IMR-90 (cell line): ENCODE measurements at regions not wholly inside any gene's neighbourhood (a gene's known extent, or its start where the extent isn't known, plus 50 kb on each side); places are given as distances from the start of the nearest gene placed in this dataset.

Source experiments
- ATAC-seq: fragments of 200-7000 bp; cut with Tn5 transposase; 2 replicates; pipeline ENCODE4 v1.9.1; 2020; ENCODE audit warnings: low read depth, mild to moderate bottlenecking, moderate library complexity
- BruUV-seq: library from RNA; stranded (reverse); fragments of 400-500 nt; replicated peaks from 2 replicates; lab custom pipeline; 2021; lab: Mats Ljungman, UMichigan
- CTCF ChIA-PET: fragments of 300-600 bp; formaldehyde crosslinking; extraction: SDS; loops from one replicate; lab custom pipeline; 2021; ENCODE audit warnings: antibody characterized with exemption; lab: Yijun Ruan, JAX
- POLR2A ChIA-PET: fragments of 300-600 bp; sonication (Branson Sonifier 250); formaldehyde crosslinking; loops from one replicate; lab custom pipeline; 2022; ENCODE audit warnings: antibody characterized with exemption; ENCODE audit not compliant: unreplicated experiment; lab: Charles Lee
- DNase-seq: peaks from one replicate; pipeline ENCODE4 v3.0.0; 2013
- H2AFZ ChIP-seq: replicated peaks from 2 replicates; pipeline ENCODE3; 2013; ENCODE audit warnings: low read length, mild to moderate bottlenecking; ENCODE audit not compliant: poor library complexity
- H2AK5ac ChIP-seq: 2 replicates; pipeline ENCODE4 v1.6.1; 2013; ENCODE audit warnings: low read depth, low read length, inconsistent platforms
- H2AK9ac ChIP-seq: replicated peaks from 2 replicates; pipeline ENCODE3; 2013; ENCODE audit warnings: mild to moderate bottlenecking, low read depth, low read length, moderate library complexity; ENCODE audit not compliant: poor library complexity
- H2BK120ac ChIP-seq: 2 replicates; pipeline ENCODE4 v1.6.1; 2013; ENCODE audit warnings: low read depth, low read length, inconsistent platforms
- H2BK15ac ChIP-seq: 3 replicates; pipeline ENCODE4 v1.6.1; 2013; ENCODE audit warnings: low read depth, low read length, inconsistent platforms
- H2BK20ac ChIP-seq: 2 replicates; pipeline ENCODE4 v1.6.1; 2013; ENCODE audit warnings: low read depth, mild to moderate bottlenecking, inconsistent platforms, low read length, moderate library complexity
- H2BK5ac ChIP-seq: 2 replicates; pipeline ENCODE4 v1.6.1; 2013; ENCODE audit warnings: mild to moderate bottlenecking, low read depth, low read length, inconsistent platforms; ENCODE audit not compliant: poor library complexity, severe bottlenecking
- H3K14ac ChIP-seq: replicated peaks from 2 replicates; pipeline ENCODE4 v1.6.1; 2013; ENCODE audit warnings: low read depth, low read length, inconsistent platforms
- H3K18ac ChIP-seq: 2 replicates; pipeline ENCODE4 v1.6.1; 2013; ENCODE audit warnings: low read depth, low read length, control low read depth
- H3K23ac ChIP-seq: 2 replicates; pipeline ENCODE4 v1.6.1; 2013; ENCODE audit warnings: low read depth, low read length, inconsistent platforms
- H3K27ac ChIP-seq: 2 replicates; pipeline ENCODE4 v1.5.1; 2013; ENCODE audit warnings: mild to moderate bottlenecking, control low read depth, low read length; ENCODE audit not compliant: insufficient read depth
- H3K27me3 ChIP-seq: 2 replicates; pipeline ENCODE4 v1.6.1; 2013; ENCODE audit warnings: low read length; ENCODE audit not compliant: control insufficient read depth, insufficient read depth
- H3K36me3 ChIP-seq: 2 replicates; pipeline ENCODE4 v1.6.1; 2013; ENCODE audit warnings: low read length, mixed read lengths; ENCODE audit not compliant: control insufficient read depth, insufficient read depth
- H3K4ac ChIP-seq: 2 replicates; pipeline ENCODE4 v1.6.1; 2013; ENCODE audit warnings: low read depth, low read length, inconsistent platforms
- H3K4me1 ChIP-seq: 2 replicates; pipeline ENCODE4 v1.6.1; 2013; ENCODE audit warnings: low read length, mixed read lengths; ENCODE audit not compliant: control insufficient read depth, insufficient read depth
- H3K4me2 ChIP-seq: 2 replicates; pipeline ENCODE4 v1.6.1; 2013; ENCODE audit warnings: low read depth, mild to moderate bottlenecking, control low read depth, low read length, moderate library complexity
- H3K4me3 ChIP-seq: 2 replicates; pipeline ENCODE4 v1.5.1; 2013; ENCODE audit warnings: low read depth, mild to moderate bottlenecking, control low read depth, low read length, moderate library complexity; ENCODE audit not compliant: insufficient read depth
- H3K56ac ChIP-seq: 2 replicates; pipeline ENCODE4 v1.6.1; 2013; ENCODE audit warnings: low read length, inconsistent platforms; ENCODE audit not compliant: insufficient read depth; ENCODE audit errors: extremely low read depth
- H3K79me1 ChIP-seq, 2 experiments: 2 replicates each; pipeline ENCODE4 v1.6.1; 2013; ENCODE audit warnings: low read length in 2 of 2, inconsistent platforms in 1 of 2, low read depth in 1 of 2
- H3K9ac ChIP-seq: 2 replicates; pipeline ENCODE4 v1.6.1; 2013; ENCODE audit warnings: low read depth, low read length, control low read depth
- H3K9me1 ChIP-seq: 2 replicates; pipeline ENCODE4 v1.6.1; 2013; ENCODE audit warnings: low read length, inconsistent platforms; ENCODE audit not compliant: insufficient read depth
- H3K9me3 ChIP-seq: 2 replicates; pipeline ENCODE4 v1.6.1; 2013; ENCODE audit warnings: low read length; ENCODE audit not compliant: control insufficient read depth, insufficient read depth
- H4K20me1 ChIP-seq: 2 replicates; pipeline ENCODE4 v1.6.1; 2013; ENCODE audit warnings: low read length, inconsistent platforms; ENCODE audit not compliant: insufficient read depth
- H4K5ac ChIP-seq: 2 replicates; pipeline ENCODE4 v1.6.1; 2013; ENCODE audit warnings: mild to moderate bottlenecking, low read depth, low read length, control low read depth
- H4K8ac ChIP-seq, 2 experiments: 2 replicates each; pipeline ENCODE4 v1.6.1; 2013; ENCODE audit warnings: low read depth in 2 of 2, low read length in 2 of 2, control low read depth in 1 of 2, inconsistent platforms in 1 of 2
- H4K91ac ChIP-seq: 2 replicates; pipeline ENCODE4 v1.6.1; 2013; ENCODE audit warnings: low read depth, low read length, inconsistent platforms; ENCODE audit not compliant: insufficient read depth
- BHLHE40 ChIP-seq: fragments of 150-350 bp; IDR thresholded peaks from 2 replicates; pipeline ENCODE4 v1.6.1; 2016; ENCODE audit warnings: mild to moderate bottlenecking, low read depth, low read length
- CEBPB ChIP-seq: IDR thresholded peaks from 2 replicates; pipeline ENCODE4 v1.6.1; 2012; ENCODE audit warnings: low read depth, low read length, improper control_type of control experiment
- CHD1 ChIP-seq: IDR thresholded peaks from 2 replicates; pipeline ENCODE4 v1.6.1; 2012; ENCODE audit warnings: low read depth, low read length, improper control_type of control experiment
- FOS ChIP-seq: fragments of 150-350 bp; IDR thresholded peaks from 2 replicates; pipeline ENCODE4 v1.6.1; 2016; ENCODE audit warnings: low read depth, low read length
- MAFK ChIP-seq: IDR thresholded peaks from 2 replicates; pipeline ENCODE4 v1.6.1; 2012; ENCODE audit warnings: low read depth, low read length, improper control_type of control experiment
- MXI1 ChIP-seq: IDR thresholded peaks from 2 replicates; pipeline ENCODE4 v1.6.1; 2012; ENCODE audit warnings: low read depth, mild to moderate bottlenecking, low read length, moderate library complexity, borderline replicate concordance
- NFE2L2 ChIP-seq: fragments of 150-350 bp; IDR thresholded peaks from 2 replicates; pipeline ENCODE4 v1.6.1; 2016; ENCODE audit warnings: low read depth, mild to moderate bottlenecking, low read length
- POLR2A ChIP-seq: IDR thresholded peaks from 2 replicates; pipeline ENCODE4 v1.6.1; 2012; ENCODE audit warnings: mild to moderate bottlenecking, low read depth, low read length
- RAD21 ChIP-seq: IDR thresholded peaks from 2 replicates; pipeline ENCODE4 v1.6.1; 2012; ENCODE audit warnings: low read length, improper control_type of control experiment
- RCOR1 ChIP-seq: IDR thresholded peaks from 2 replicates; pipeline ENCODE4 v1.6.1; 2012; ENCODE audit warnings: mild to moderate bottlenecking, low read length, improper control_type of control experiment; ENCODE audit not compliant: insufficient replicate concordance
- RFX5 ChIP-seq: IDR thresholded peaks from 2 replicates; pipeline ENCODE4 v1.8.0; 2012; ENCODE audit warnings: low read depth, mild to moderate bottlenecking, low read length, moderate library complexity
- SMC3 ChIP-seq: fragments of 150-350 bp; IDR thresholded peaks from 2 replicates; pipeline ENCODE4 v1.6.1; 2016; ENCODE audit warnings: low read depth, mild to moderate bottlenecking, antibody characterized with exemption, low read length, moderate library complexity
- WGBS, 2 experiments: methylation state at CpG; one replicate each; pipeline versions ENCODE4 v1.1.5 to v1.1.7; 2013; ENCODE audit warnings: missing lambda C conversion rate in 2 of 2; ENCODE audit not compliant: insufficient read length in 1 of 2; ENCODE audit errors: extremely low coverage in 2 of 2; 5-methylcytosine and 5-hydroxymethylcytosine counted together
- dilution Hi-C: fragments of 300-500 bp; cut with HindIII; formaldehyde crosslinking; loops from one replicate; pipeline ENCODE4 v1.14.3; 2018; ENCODE audit warnings: low sequenced_read_pairs; ENCODE audit not compliant: unreplicated experiment
- in situ Hi-C: fragments of 300-500 bp; cut with MboI; formaldehyde crosslinking; loops from 3 replicates; pipeline ENCODE4 v1.14.3; 2019; ENCODE audit warnings: low sequenced_read_pairs, inconsistent platforms, mixed read lengths
- intact Hi-C: fragments of 100-400 bp; cut with micrococcal nuclease; formaldehyde crosslinking; loops from 2 replicates; pipeline ENCODE4 v1.10.0; 2022
- TF ChIP-seq, protein P1 (sequence below): conservative IDR thresholded peaks from 2 replicates; pipeline ENCODE4 v1.5.1; 2012; ENCODE audit warnings: mild to moderate bottlenecking, low read depth, low read length, improper control_type of control experiment
- TF ChIP-seq, protein P2 (sequence below): fragments of 150-350 bp; IDR thresholded peaks from 2 replicates; pipeline ENCODE4 v1.6.1; 2016; ENCODE audit warnings: low read depth, mild to moderate bottlenecking, low read length, moderate library complexity, borderline replicate concordance

- in situ Hi-C loops, result no loop called here
- Histone ChIP-seq H2AK5ac (no peak overlapping the region), H4K91ac (no peak overlapping the region), H2AFZ (no peak overlapping the region), H2BK20ac (no peak overlapping the region), H2AK9ac (no peak overlapping the region), H3K4me2 (no peak overlapping the region), H3K56ac (no peak overlapping the region), H3K9me3 (no peaks in the 10 kb centered on the region), H3K79me1 (no peaks in the 10 kb centered on the region; a peak in 1 of 4 replicates), H3K36me3 (no peaks in the 10 kb centered on the region), H2BK5ac (no peak overlapping the region), H4K5ac (no peak overlapping the region), H3K27ac (no peak overlapping the region), H3K18ac (no peak overlapping the region), H3K4me3 (no peak overlapping the region), H3K27me3 (peaks cover 3% of the 10 kb centered on the region; the same call in 1 of the 2 replicates), H3K4ac (no peak overlapping the region), H2BK120ac (no peak overlapping the region), H3K23ac (no peak overlapping the region), H4K20me1 (no peaks in the 10 kb centered on the region), H3K4me1 (no peaks in the 10 kb centered on the region), H3K9ac (no peak overlapping the region), H2BK15ac (no peak overlapping the region), H3K14ac (no peak overlapping the region), H4K8ac (no peak overlapping the region), H3K9me1 (no peaks in the 10 kb centered on the region)
- CTCF ChIA-PET, result no interaction called here
- POLR2A ChIA-PET, result no interaction called here
- dilution Hi-C loops, result no loop called here
- DNase-seq, result no peak
- 100% methylated on average over 1 of the region's 4 CpGs; no CpG with 5 or more reads in 1 of the 2 experiments for WGBS, 2 experiments
- TF ChIP-seq, protein P1, sequence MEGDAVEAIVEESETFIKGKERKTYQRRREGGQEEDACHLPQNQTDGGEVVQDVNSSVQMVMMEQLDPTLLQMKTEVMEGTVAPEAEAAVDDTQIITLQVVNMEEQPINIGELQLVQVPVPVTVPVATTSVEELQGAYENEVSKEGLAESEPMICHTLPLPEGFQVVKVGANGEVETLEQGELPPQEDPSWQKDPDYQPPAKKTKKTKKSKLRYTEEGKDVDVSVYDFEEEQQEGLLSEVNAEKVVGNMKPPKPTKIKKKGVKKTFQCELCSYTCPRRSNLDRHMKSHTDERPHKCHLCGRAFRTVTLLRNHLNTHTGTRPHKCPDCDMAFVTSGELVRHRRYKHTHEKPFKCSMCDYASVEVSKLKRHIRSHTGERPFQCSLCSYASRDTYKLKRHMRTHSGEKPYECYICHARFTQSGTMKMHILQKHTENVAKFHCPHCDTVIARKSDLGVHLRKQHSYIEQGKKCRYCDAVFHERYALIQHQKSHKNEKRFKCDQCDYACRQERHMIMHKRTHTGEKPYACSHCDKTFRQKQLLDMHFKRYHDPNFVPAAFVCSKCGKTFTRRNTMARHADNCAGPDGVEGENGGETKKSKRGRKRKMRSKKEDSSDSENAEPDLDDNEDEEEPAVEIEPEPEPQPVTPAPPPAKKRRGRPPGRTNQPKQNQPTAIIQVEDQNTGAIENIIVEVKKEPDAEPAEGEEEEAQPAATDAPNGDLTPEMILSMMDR, result no peak
- no peak for TF ChIP-seq RAD21
- TF ChIP-seq POLR2A, result no peak
- TF ChIP-seq RCOR1, result no peak
- TF ChIP-seq FOS, result no peak
- TF ChIP-seq CEBPB, result no peak
- TF ChIP-seq BHLHE40, result no peak
- no peak for TF ChIP-seq MXI1
- no peak for TF ChIP-seq NFE2L2
- TF ChIP-seq CHD1, result no peak
- no peak for TF ChIP-seq SMC3
- TF ChIP-seq RFX5, result no peak
- TF ChIP-seq, protein P2, sequence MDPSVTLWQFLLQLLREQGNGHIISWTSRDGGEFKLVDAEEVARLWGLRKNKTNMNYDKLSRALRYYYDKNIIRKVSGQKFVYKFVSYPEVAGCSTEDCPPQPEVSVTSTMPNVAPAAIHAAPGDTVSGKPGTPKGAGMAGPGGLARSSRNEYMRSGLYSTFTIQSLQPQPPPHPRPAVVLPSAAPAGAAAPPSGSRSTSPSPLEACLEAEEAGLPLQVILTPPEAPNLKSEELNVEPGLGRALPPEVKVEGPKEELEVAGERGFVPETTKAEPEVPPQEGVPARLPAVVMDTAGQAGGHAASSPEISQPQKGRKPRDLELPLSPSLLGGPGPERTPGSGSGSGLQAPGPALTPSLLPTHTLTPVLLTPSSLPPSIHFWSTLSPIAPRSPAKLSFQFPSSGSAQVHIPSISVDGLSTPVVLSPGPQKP, result no peak
- no peak for TF ChIP-seq MAFK
- intact Hi-C loops, result no loop called here
- no TSS peak for BruUV-seq
- ATAC-seq, result no peak
These were observed 64.8 kb upstream of the LCLAT1 start for GRCh38 chr2:30382162-30382783.
